IMR-90 (cell line): ENCODE measurements at regions not wholly inside any gene's neighbourhood (a gene's known extent, or its start where the extent isn't known, plus 50 kb on each side); places are given as distances from the start of the nearest gene placed in this dataset.

Experiments
- ATAC-seq: fragments of 200-7000 bp; cut with Tn5 transposase; 2 replicates; pipeline ENCODE4 v1.9.1; 2020; ENCODE audit warnings: low read depth, mild to moderate bottlenecking, moderate library complexity
- BruUV-seq: library from RNA; stranded (reverse); fragments of 400-500 nt; replicated peaks from 2 replicates; lab custom pipeline; 2021; lab: Mats Ljungman, UMichigan
- CTCF ChIA-PET: fragments of 300-600 bp; formaldehyde crosslinking; extraction: SDS; loops from one replicate; lab custom pipeline; 2021; ENCODE audit warnings: antibody characterized with exemption; lab: Yijun Ruan, JAX
- POLR2A ChIA-PET: fragments of 300-600 bp; sonication (Branson Sonifier 250); formaldehyde crosslinking; loops from one replicate; lab custom pipeline; 2022; ENCODE audit warnings: antibody characterized with exemption; ENCODE audit not compliant: unreplicated experiment; lab: Charles Lee
- DNase-seq: peaks from one replicate; pipeline ENCODE4 v3.0.0; 2013
- H2AFZ ChIP-seq: replicated peaks from 2 replicates; pipeline ENCODE3; 2013; ENCODE audit warnings: low read length, mild to moderate bottlenecking; ENCODE audit not compliant: poor library complexity
- H2AK5ac ChIP-seq: 2 replicates; pipeline ENCODE4 v1.6.1; 2013; ENCODE audit warnings: low read depth, low read length, inconsistent platforms
- H2AK9ac ChIP-seq: replicated peaks from 2 replicates; pipeline ENCODE3; 2013; ENCODE audit warnings: mild to moderate bottlenecking, low read depth, low read length, moderate library complexity; ENCODE audit not compliant: poor library complexity
- H2BK120ac ChIP-seq: 2 replicates; pipeline ENCODE4 v1.6.1; 2013; ENCODE audit warnings: low read depth, low read length, inconsistent platforms
- H2BK15ac ChIP-seq: 3 replicates; pipeline ENCODE4 v1.6.1; 2013; ENCODE audit warnings: low read depth, low read length, inconsistent platforms
- H2BK20ac ChIP-seq: 2 replicates; pipeline ENCODE4 v1.6.1; 2013; ENCODE audit warnings: low read depth, mild to moderate bottlenecking, inconsistent platforms, low read length, moderate library complexity
- H2BK5ac ChIP-seq: 2 replicates; pipeline ENCODE4 v1.6.1; 2013; ENCODE audit warnings: mild to moderate bottlenecking, low read depth, low read length, inconsistent platforms; ENCODE audit not compliant: poor library complexity, severe bottlenecking
- H3K14ac ChIP-seq: replicated peaks from 2 replicates; pipeline ENCODE4 v1.6.1; 2013; ENCODE audit warnings: low read depth, low read length, inconsistent platforms
- H3K18ac ChIP-seq: 2 replicates; pipeline ENCODE4 v1.6.1; 2013; ENCODE audit warnings: low read depth, low read length, control low read depth
- H3K23ac ChIP-seq: 2 replicates; pipeline ENCODE4 v1.6.1; 2013; ENCODE audit warnings: low read depth, low read length, inconsistent platforms
- H3K27ac ChIP-seq: 2 replicates; pipeline ENCODE4 v1.5.1; 2013; ENCODE audit warnings: mild to moderate bottlenecking, control low read depth, low read length; ENCODE audit not compliant: insufficient read depth
- H3K27me3 ChIP-seq: 2 replicates; pipeline ENCODE4 v1.6.1; 2013; ENCODE audit warnings: low read length; ENCODE audit not compliant: control insufficient read depth, insufficient read depth
- H3K36me3 ChIP-seq: 2 replicates; pipeline ENCODE4 v1.6.1; 2013; ENCODE audit warnings: low read length, mixed read lengths; ENCODE audit not compliant: control insufficient read depth, insufficient read depth
- H3K4ac ChIP-seq: 2 replicates; pipeline ENCODE4 v1.6.1; 2013; ENCODE audit warnings: low read depth, low read length, inconsistent platforms
- H3K4me1 ChIP-seq: 2 replicates; pipeline ENCODE4 v1.6.1; 2013; ENCODE audit warnings: low read length, mixed read lengths; ENCODE audit not compliant: control insufficient read depth, insufficient read depth
- H3K4me2 ChIP-seq: 2 replicates; pipeline ENCODE4 v1.6.1; 2013; ENCODE audit warnings: low read depth, mild to moderate bottlenecking, control low read depth, low read length, moderate library complexity
- H3K4me3 ChIP-seq: 2 replicates; pipeline ENCODE4 v1.5.1; 2013; ENCODE audit warnings: low read depth, mild to moderate bottlenecking, control low read depth, low read length, moderate library complexity; ENCODE audit not compliant: insufficient read depth
- H3K56ac ChIP-seq: 2 replicates; pipeline ENCODE4 v1.6.1; 2013; ENCODE audit warnings: low read length, inconsistent platforms; ENCODE audit not compliant: insufficient read depth; ENCODE audit errors: extremely low read depth
- H3K79me1 ChIP-seq, 2 experiments: 2 replicates each; pipeline ENCODE4 v1.6.1; 2013; ENCODE audit warnings: low read length in 2 of 2, inconsistent platforms in 1 of 2, low read depth in 1 of 2
- H3K9ac ChIP-seq: 2 replicates; pipeline ENCODE4 v1.6.1; 2013; ENCODE audit warnings: low read depth, low read length, control low read depth
- H3K9me1 ChIP-seq: 2 replicates; pipeline ENCODE4 v1.6.1; 2013; ENCODE audit warnings: low read length, inconsistent platforms; ENCODE audit not compliant: insufficient read depth
- H3K9me3 ChIP-seq: 2 replicates; pipeline ENCODE4 v1.6.1; 2013; ENCODE audit warnings: low read length; ENCODE audit not compliant: control insufficient read depth, insufficient read depth
- H4K20me1 ChIP-seq: 2 replicates; pipeline ENCODE4 v1.6.1; 2013; ENCODE audit warnings: low read length, inconsistent platforms; ENCODE audit not compliant: insufficient read depth
- H4K5ac ChIP-seq: 2 replicates; pipeline ENCODE4 v1.6.1; 2013; ENCODE audit warnings: mild to moderate bottlenecking, low read depth, low read length, control low read depth
- H4K8ac ChIP-seq, 2 experiments: 2 replicates each; pipeline ENCODE4 v1.6.1; 2013; ENCODE audit warnings: low read depth in 2 of 2, low read length in 2 of 2, control low read depth in 1 of 2, inconsistent platforms in 1 of 2
- H4K91ac ChIP-seq: 2 replicates; pipeline ENCODE4 v1.6.1; 2013; ENCODE audit warnings: low read depth, low read length, inconsistent platforms; ENCODE audit not compliant: insufficient read depth
- BHLHE40 ChIP-seq: fragments of 150-350 bp; IDR thresholded peaks from 2 replicates; pipeline ENCODE4 v1.6.1; 2016; ENCODE audit warnings: mild to moderate bottlenecking, low read depth, low read length
- CEBPB ChIP-seq: IDR thresholded peaks from 2 replicates; pipeline ENCODE4 v1.6.1; 2012; ENCODE audit warnings: low read depth, low read length, improper control_type of control experiment
- CHD1 ChIP-seq: IDR thresholded peaks from 2 replicates; pipeline ENCODE4 v1.6.1; 2012; ENCODE audit warnings: low read depth, low read length, improper control_type of control experiment
- FOS ChIP-seq: fragments of 150-350 bp; IDR thresholded peaks from 2 replicates; pipeline ENCODE4 v1.6.1; 2016; ENCODE audit warnings: low read depth, low read length
- MXI1 ChIP-seq: IDR thresholded peaks from 2 replicates; pipeline ENCODE4 v1.6.1; 2012; ENCODE audit warnings: low read depth, mild to moderate bottlenecking, low read length, moderate library complexity, borderline replicate concordance
- NFE2L2 ChIP-seq: fragments of 150-350 bp; IDR thresholded peaks from 2 replicates; pipeline ENCODE4 v1.6.1; 2016; ENCODE audit warnings: low read depth, mild to moderate bottlenecking, low read length
- POLR2A ChIP-seq: IDR thresholded peaks from 2 replicates; pipeline ENCODE4 v1.6.1; 2012; ENCODE audit warnings: mild to moderate bottlenecking, low read depth, low read length
- RAD21 ChIP-seq: IDR thresholded peaks from 2 replicates; pipeline ENCODE4 v1.6.1; 2012; ENCODE audit warnings: low read length, improper control_type of control experiment
- RCOR1 ChIP-seq: IDR thresholded peaks from 2 replicates; pipeline ENCODE4 v1.6.1; 2012; ENCODE audit warnings: mild to moderate bottlenecking, low read length, improper control_type of control experiment; ENCODE audit not compliant: insufficient replicate concordance
- RFX5 ChIP-seq: IDR thresholded peaks from 2 replicates; pipeline ENCODE4 v1.8.0; 2012; ENCODE audit warnings: low read depth, mild to moderate bottlenecking, low read length, moderate library complexity
- SMC3 ChIP-seq: fragments of 150-350 bp; IDR thresholded peaks from 2 replicates; pipeline ENCODE4 v1.6.1; 2016; ENCODE audit warnings: low read depth, mild to moderate bottlenecking, antibody characterized with exemption, low read length, moderate library complexity
- WGBS, 2 experiments: methylation state at CpG; one replicate each; pipeline versions ENCODE4 v1.1.5 to v1.1.7; 2013; ENCODE audit warnings: missing lambda C conversion rate in 2 of 2; ENCODE audit not compliant: insufficient read length in 1 of 2; ENCODE audit errors: extremely low coverage in 2 of 2; 5-methylcytosine and 5-hydroxymethylcytosine counted together
- dilution Hi-C: fragments of 300-500 bp; cut with HindIII; formaldehyde crosslinking; loops from one replicate; pipeline ENCODE4 v1.14.3; 2018; ENCODE audit warnings: low sequenced_read_pairs; ENCODE audit not compliant: unreplicated experiment
- in situ Hi-C: fragments of 300-500 bp; cut with MboI; formaldehyde crosslinking; loops from 3 replicates; pipeline ENCODE4 v1.14.3; 2019; ENCODE audit warnings: low sequenced_read_pairs, inconsistent platforms, mixed read lengths
- intact Hi-C: fragments of 100-400 bp; cut with micrococcal nuclease; formaldehyde crosslinking; loops from 2 replicates; pipeline ENCODE4 v1.10.0; 2022
- TF ChIP-seq, protein P1 (sequence below): conservative IDR thresholded peaks from 2 replicates; pipeline ENCODE4 v1.5.1; 2012; ENCODE audit warnings: mild to moderate bottlenecking, low read depth, low read length, improper control_type of control experiment
- TF ChIP-seq, protein P2 (sequence below): fragments of 150-350 bp; IDR thresholded peaks from 2 replicates; pipeline ENCODE4 v1.6.1; 2016; ENCODE audit warnings: low read depth, mild to moderate bottlenecking, low read length, moderate library complexity, borderline replicate concordance

DNA sequence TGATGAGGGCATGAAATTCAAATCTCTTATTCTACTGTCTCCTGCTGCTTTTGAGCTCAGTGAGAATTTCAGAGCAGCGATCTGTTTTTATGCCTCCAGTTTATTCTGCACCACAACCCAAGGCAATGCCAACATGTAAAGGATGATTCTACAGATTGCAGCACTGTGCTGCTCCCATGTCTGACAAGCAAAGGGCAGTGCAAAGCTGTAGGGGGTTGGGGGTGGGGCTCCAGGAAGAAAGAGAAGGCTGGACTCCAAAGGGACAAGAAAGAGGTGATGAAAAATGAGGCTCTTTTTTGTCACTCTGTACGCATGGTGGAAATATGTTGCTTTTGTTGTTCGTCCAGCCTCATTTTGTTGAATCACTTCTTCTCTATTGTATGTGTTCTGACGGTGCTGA lies 254.6 kb downstream of the STIM2 start:
- ChIA-PET CTCF (no interaction called here), POLR2A (no interaction called here)
- intact Hi-C loops (no loop called here), dilution Hi-C loops (no loop called here), in situ Hi-C loops (no loop called here)
- no peak for ATAC-seq
- H2BK15ac ChIP-seq: no peak overlapping the region
- H3K56ac ChIP-seq: no peak overlapping the region
- no peaks in the 10 kb centered on the region for H3K9me1 ChIP-seq
- no TSS peak for BruUV-seq
- no peak overlapping the region for H4K91ac ChIP-seq
- H2AFZ ChIP-seq: no peak overlapping the region
- no peak overlapping the region for H2BK20ac ChIP-seq
- H2AK5ac ChIP-seq: no peak overlapping the region
- no peak overlapping the region for H2BK120ac ChIP-seq
- H2AK9ac ChIP-seq: no peak overlapping the region
- no peaks in the 10 kb centered on the region for H3K79me1 ChIP-seq
- H3K18ac ChIP-seq: no peak overlapping the region
- no peak overlapping the region for H4K8ac ChIP-seq
- no peak overlapping the region for H3K14ac ChIP-seq
- DNase-seq: no peak
- no peak overlapping the region for H2BK5ac ChIP-seq
- H4K5ac ChIP-seq: no peak overlapping the region
- WGBS, 2 experiments: no CpG with 5 or more reads among the region's 4 CpGs
- no peak overlapping the region for H3K27ac ChIP-seq
- no peaks in the 10 kb centered on the region for H3K27me3 ChIP-seq
- H3K36me3 ChIP-seq: no peaks in the 10 kb centered on the region
- no peak overlapping the region for H3K4me3 ChIP-seq
- no peak overlapping the region for H3K4me2 ChIP-seq
- H3K9me3 ChIP-seq: no peaks in the 10 kb centered on the region
- H3K9ac ChIP-seq: no peak overlapping the region
- TF ChIP-seq, protein P1, sequence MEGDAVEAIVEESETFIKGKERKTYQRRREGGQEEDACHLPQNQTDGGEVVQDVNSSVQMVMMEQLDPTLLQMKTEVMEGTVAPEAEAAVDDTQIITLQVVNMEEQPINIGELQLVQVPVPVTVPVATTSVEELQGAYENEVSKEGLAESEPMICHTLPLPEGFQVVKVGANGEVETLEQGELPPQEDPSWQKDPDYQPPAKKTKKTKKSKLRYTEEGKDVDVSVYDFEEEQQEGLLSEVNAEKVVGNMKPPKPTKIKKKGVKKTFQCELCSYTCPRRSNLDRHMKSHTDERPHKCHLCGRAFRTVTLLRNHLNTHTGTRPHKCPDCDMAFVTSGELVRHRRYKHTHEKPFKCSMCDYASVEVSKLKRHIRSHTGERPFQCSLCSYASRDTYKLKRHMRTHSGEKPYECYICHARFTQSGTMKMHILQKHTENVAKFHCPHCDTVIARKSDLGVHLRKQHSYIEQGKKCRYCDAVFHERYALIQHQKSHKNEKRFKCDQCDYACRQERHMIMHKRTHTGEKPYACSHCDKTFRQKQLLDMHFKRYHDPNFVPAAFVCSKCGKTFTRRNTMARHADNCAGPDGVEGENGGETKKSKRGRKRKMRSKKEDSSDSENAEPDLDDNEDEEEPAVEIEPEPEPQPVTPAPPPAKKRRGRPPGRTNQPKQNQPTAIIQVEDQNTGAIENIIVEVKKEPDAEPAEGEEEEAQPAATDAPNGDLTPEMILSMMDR: no peak
- TF ChIP-seq RCOR1 (no peak), RFX5 (no peak), FOS (no peak), POLR2A (no peak), SMC3 (no peak), BHLHE40 (no peak), NFE2L2 (no peak), CEBPB (no peak), MXI1 (no peak), RAD21 (no peak), CHD1 (no peak)
- TF ChIP-seq, protein P2, sequence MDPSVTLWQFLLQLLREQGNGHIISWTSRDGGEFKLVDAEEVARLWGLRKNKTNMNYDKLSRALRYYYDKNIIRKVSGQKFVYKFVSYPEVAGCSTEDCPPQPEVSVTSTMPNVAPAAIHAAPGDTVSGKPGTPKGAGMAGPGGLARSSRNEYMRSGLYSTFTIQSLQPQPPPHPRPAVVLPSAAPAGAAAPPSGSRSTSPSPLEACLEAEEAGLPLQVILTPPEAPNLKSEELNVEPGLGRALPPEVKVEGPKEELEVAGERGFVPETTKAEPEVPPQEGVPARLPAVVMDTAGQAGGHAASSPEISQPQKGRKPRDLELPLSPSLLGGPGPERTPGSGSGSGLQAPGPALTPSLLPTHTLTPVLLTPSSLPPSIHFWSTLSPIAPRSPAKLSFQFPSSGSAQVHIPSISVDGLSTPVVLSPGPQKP: no peak
- H3K4me1 ChIP-seq: no peaks in the 10 kb centered on the region
- H3K23ac ChIP-seq: no peak overlapping the region
- H4K20me1 ChIP-seq: no peaks in the 10 kb centered on the region
- no peak overlapping the region for H3K4ac ChIP-seq
